Thymus (tissue), 11 donors: ENCODE measurements at regions not wholly inside any gene's neighbourhood (a gene's known extent, or its start where the extent isn't known, plus 50 kb on each side); places are given as distances from the start of the nearest gene placed in this dataset.

Experiments used
- DNase-seq, 9 donors: peaks; one replicate each; pipeline ENCODE4 v3.0.0-alpha.2; 2013; ENCODE audit warnings: low spot score in 9 of 9, low read depth in 6 of 9, missing footprints in 1 of 9
- H3K27ac ChIP-seq, 2 donors: one replicate each; pipeline ENCODE4 v1.5.1; 2013; ENCODE audit warnings: control low read depth in 1 of 2, low read depth in 1 of 2, low read length in 1 of 2, mild to moderate bottlenecking in 1 of 2, moderate library complexity in 1 of 2
- H3K27me3 ChIP-seq, 2 donors: one replicate each; pipeline ENCODE4 v1.5.1; 2013; ENCODE audit warnings: low read length in 1 of 2; ENCODE audit not compliant: control insufficient read depth in 2 of 2, insufficient read depth in 1 of 2
- H3K36me3 ChIP-seq, 2 donors: one replicate each; pipeline ENCODE4 v1.5.1; 2013; ENCODE audit warnings: low read length in 1 of 2, mild to moderate bottlenecking in 1 of 2, moderate library complexity in 1 of 2; ENCODE audit not compliant: control insufficient read depth in 2 of 2, insufficient read depth in 2 of 2
- H3K4me1 ChIP-seq, 2 donors: one replicate each; pipeline ENCODE4 v1.5.1; 2013; ENCODE audit warnings: low read length in 2 of 2; ENCODE audit not compliant: control insufficient read depth in 2 of 2, insufficient read depth in 2 of 2
- H3K4me3 ChIP-seq, 2 donors: one replicate each; pipeline ENCODE4 v1.5.1; 2013; ENCODE audit warnings: low read length in 2 of 2, control low read depth in 1 of 2, mild to moderate bottlenecking in 1 of 2
- H3K9me3 ChIP-seq, 2 donors: one replicate each; pipeline ENCODE4 v1.5.1; 2013; ENCODE audit warnings: low read length in 1 of 2, mild to moderate bottlenecking in 1 of 2; ENCODE audit not compliant: control insufficient read depth in 2 of 2, insufficient read depth in 1 of 2
- WGBS: extraction: QIAGEN DNeasy Blood & Tissue Kit; methylation state at CpG from one replicate; pipeline ENCODE4 v1.1.7; 2013; 5-methylcytosine and 5-hydroxymethylcytosine counted together
- donor health status: healthy.

- Histone ChIP-seq H3K9me3 (no peaks in the 10 kb centered on the region), H3K27me3 (no peaks in the 10 kb centered on the region), H3K36me3 (no peaks in the 10 kb centered on the region), H3K27ac (no peak overlapping the region), H3K4me3 (no peak overlapping the region), H3K4me1 (no peaks in the 10 kb centered on the region)
- 68% methylated on average over 3 of the region's 3 CpGs for WGBS
- DNase-seq: no peak
Measured at GRCh38 chr2:56715683-56716082, 531.9 kb downstream of the CCDC85A start.

GRCh38 chr2:56718413-56718812 is 534.6 kb downstream of the CCDC85A start:
- no peak for DNase-seq
- no peak overlapping the region for H3K27ac ChIP-seq
- no peak overlapping the region for H3K4me3 ChIP-seq
- 92% methylated on average over 4 of the region's 4 CpGs for WGBS
- no peaks in the 10 kb centered on the region for H3K27me3 ChIP-seq
- H3K4me1 ChIP-seq: no peaks in the 10 kb centered on the region
- no peaks in the 10 kb centered on the region for H3K36me3 ChIP-seq
- no peaks in the 10 kb centered on the region for H3K9me3 ChIP-seq

GRCh38 chr2:56729212-56729611 is 545.4 kb downstream of the CCDC85A start:
- WGBS: 83% methylated on average over 1 of the region's 1 CpG
- no peaks in the 10 kb centered on the region for H3K27me3 ChIP-seq

GRCh38 chr2:56732946-56733345 is 549.2 kb downstream of the CCDC85A start:
- H3K27me3 ChIP-seq: no peaks in the 10 kb centered on the region
- no peaks in the 10 kb centered on the region for H3K36me3 ChIP-seq
- 86% methylated on average over 2 of the region's 2 CpGs for WGBS
- H3K9me3 ChIP-seq: no peaks in the 10 kb centered on the region
- H3K4me3 ChIP-seq: no peak overlapping the region
- no peak overlapping the region for H3K27ac ChIP-seq
- no peaks in the 10 kb centered on the region for H3K4me1 ChIP-seq
- DNase-seq: no peak

More at GRCh38 chr2:56729212-56729611, 545.4 kb downstream of the CCDC85A start:
- H3K4me1 ChIP-seq: no peaks in the 10 kb centered on the region
- H3K36me3 ChIP-seq: no peaks in the 10 kb centered on the region
- no peaks in the 10 kb centered on the region for H3K9me3 ChIP-seq
- H3K4me3 ChIP-seq: no peak overlapping the region
- DNase-seq: no peak
- no peak overlapping the region for H3K27ac ChIP-seq

- no peak overlapping the region for H3K4me3 ChIP-seq
- H3K9me3 ChIP-seq: no peaks in the 10 kb centered on the region
- 63% methylated on average over 1 of the region's 1 CpG for WGBS
- no peaks in the 10 kb centered on the region for H3K27me3 ChIP-seq
- no peak for DNase-seq
- no peaks in the 10 kb centered on the region for H3K4me1 ChIP-seq
- H3K36me3 ChIP-seq: no peaks in the 10 kb centered on the region
- H3K27ac ChIP-seq: no peak overlapping the region
Measured at GRCh38 chr2:56739413-56739812, 555.6 kb downstream of the CCDC85A start.

- no peak overlapping the region for H3K4me3 ChIP-seq
- no peaks in the 10 kb centered on the region for H3K36me3 ChIP-seq
- H3K27me3 ChIP-seq: no peaks in the 10 kb centered on the region
- H3K9me3 ChIP-seq: no peaks in the 10 kb centered on the region
- WGBS: 93% methylated on average over 5 of the region's 5 CpGs
- H3K4me1 ChIP-seq: no peaks in the 10 kb centered on the region
- H3K27ac ChIP-seq: no peak overlapping the region
- DNase-seq: no peak
Measured at GRCh38 chr2:56741601-56742102, 557.9 kb downstream of the CCDC85A start.

GRCh38 chr2:56743807-56744206 is 560.0 kb downstream of the CCDC85A start:
- H3K9me3 ChIP-seq: no peaks in the 10 kb centered on the region
- H3K36me3 ChIP-seq: no peaks in the 10 kb centered on the region
- WGBS: 88% methylated on average over 3 of the region's 3 CpGs
- H3K4me3 ChIP-seq: no peak overlapping the region
- DNase-seq: no peak
- H3K27ac ChIP-seq: no peak overlapping the region
- no peaks in the 10 kb centered on the region for H3K4me1 ChIP-seq
- no peaks in the 10 kb centered on the region for H3K27me3 ChIP-seq

- H3K4me1 ChIP-seq: no peaks in the 10 kb centered on the region
- no peaks in the 10 kb centered on the region for H3K36me3 ChIP-seq
- 41% methylated on average over 2 of the region's 2 CpGs for WGBS
Measured at GRCh38 chr2:56749152-56749752, 565.5 kb downstream of the CCDC85A start.

GRCh38 chr2:56753182-56753581 is 569.4 kb downstream of the CCDC85A start:
- 90% methylated on average over 1 of the region's 1 CpG for WGBS
- no peak overlapping the region for H3K27ac ChIP-seq
- H3K9me3 ChIP-seq: no peaks in the 10 kb centered on the region
- no peak overlapping the region for H3K4me3 ChIP-seq
- no peaks in the 10 kb centered on the region for H3K27me3 ChIP-seq
- H3K36me3 ChIP-seq: no peaks in the 10 kb centered on the region
- H3K4me1 ChIP-seq: no peaks in the 10 kb centered on the region
- DNase-seq: no peak

More at GRCh38 chr2:56749152-56749752, 565.5 kb downstream of the CCDC85A start:
- Histone ChIP-seq H3K4me3 (no peak overlapping the region), H3K27me3 (no peaks in the 10 kb centered on the region), H3K9me3 (no peaks in the 10 kb centered on the region), H3K27ac (no peak overlapping the region)
- DNase-seq: no peak
